Activated CD8-positive, alpha-beta memory T cell treated with anti-CD3 and anti-CD28 coated beads, Interleukin-2, amount 50 U/mL, for 4 hours (primary cell): ENCODE measurements at regions not wholly inside any gene's neighbourhood (a gene's known extent, or its start where the extent isn't known, plus 50 kb on each side); places are given as distances from the start of the nearest gene placed in this dataset.
"Not testable (repeated sequence)": the region's sequence is repeated elsewhere in the genome, so short reads cannot be mapped to it uniquely, and the experiment has no call there.

Experiments used
- DNase-seq: peaks from one replicate; pipeline ENCODE4 v3.0.0-alpha.2; 2020

DNA sequence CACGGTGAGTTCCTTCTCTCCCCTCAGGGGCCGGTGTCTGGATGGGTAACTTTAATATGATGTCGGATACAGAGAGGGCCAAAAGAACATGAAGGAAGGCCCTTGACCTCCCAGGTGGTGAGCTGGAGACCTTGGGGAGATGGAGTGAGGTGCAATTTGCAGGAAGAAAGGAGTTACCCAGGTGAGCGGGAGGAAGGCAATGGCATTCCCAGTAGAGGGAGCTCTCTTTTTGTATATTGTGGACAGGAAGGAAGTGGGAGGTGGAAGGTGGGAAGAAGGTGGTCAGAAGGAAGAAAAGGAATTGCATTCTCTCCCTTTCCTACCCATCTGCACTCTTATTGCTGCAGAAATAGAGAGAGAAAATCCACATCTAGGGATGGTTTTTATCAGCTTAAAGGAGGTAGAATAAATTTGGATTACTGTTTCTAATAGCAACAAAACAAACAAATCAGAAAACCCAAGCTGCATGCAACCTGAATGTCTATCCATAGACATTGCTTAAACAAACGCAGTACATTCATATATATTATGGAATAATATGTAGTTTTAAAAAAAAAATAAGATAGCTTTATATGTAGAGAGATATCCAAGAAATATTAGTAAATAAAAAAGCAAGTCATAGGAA is 169.0 kb upstream of the TSC22D2 start:
- no peak for DNase-seq

DNA sequence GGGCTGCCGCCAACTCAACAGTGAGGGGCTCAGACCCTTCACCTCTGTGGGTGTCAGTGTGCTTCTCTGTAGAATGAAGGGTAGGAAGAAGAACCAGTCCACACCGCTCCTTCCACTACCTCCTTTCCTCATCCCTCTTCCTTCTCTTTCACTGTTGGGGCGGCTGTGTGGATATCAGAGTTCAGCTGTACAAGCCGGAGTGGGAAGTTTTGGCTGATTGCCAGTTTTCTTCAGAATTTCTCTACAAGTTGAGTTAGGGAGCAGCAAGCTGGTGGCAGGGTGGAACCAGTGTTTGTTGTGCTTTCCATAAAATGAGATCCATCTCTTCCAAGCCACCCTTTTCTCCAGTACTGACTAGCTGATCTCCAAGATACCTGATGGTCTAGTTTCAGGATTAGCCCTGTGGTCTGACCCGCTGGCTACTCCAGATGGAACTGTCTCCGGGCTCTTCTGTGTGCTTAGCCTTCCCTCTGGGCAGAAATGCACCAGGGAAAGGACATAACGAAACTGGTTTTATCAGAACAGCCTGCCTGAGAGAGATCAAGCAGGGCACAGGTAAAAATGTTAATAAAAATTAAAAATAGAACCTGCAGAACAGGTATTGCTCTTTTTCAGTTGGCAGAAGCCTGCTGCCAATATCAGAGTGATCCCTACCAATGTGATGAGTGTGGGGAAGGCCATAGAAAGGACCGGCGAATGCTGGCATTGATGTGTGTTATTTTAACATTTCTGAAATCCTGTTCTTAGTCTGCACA is 169.9 kb upstream of the TSC22D2 start:
- no peak for DNase-seq

DNA sequence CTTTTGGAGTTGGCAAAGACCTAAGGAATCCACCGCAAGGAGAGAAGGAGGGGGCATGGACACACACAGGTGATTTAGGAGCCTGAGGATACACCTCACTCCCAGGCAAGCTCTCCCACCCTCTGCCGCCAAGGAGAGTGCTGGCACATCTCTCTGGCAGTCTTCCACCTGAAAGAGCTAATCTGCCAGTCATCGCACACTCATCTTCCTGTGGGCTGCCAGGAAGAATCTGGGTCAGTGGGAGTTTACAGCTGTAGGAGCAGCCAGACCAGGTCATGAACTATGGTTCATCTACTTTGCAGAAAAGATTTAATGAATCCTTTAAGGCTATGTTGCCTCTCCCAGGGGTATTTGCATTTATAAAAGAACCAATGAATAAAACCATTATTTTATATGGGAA is 170.6 kb upstream of the TSC22D2 start:
- no peak for DNase-seq

DNA sequence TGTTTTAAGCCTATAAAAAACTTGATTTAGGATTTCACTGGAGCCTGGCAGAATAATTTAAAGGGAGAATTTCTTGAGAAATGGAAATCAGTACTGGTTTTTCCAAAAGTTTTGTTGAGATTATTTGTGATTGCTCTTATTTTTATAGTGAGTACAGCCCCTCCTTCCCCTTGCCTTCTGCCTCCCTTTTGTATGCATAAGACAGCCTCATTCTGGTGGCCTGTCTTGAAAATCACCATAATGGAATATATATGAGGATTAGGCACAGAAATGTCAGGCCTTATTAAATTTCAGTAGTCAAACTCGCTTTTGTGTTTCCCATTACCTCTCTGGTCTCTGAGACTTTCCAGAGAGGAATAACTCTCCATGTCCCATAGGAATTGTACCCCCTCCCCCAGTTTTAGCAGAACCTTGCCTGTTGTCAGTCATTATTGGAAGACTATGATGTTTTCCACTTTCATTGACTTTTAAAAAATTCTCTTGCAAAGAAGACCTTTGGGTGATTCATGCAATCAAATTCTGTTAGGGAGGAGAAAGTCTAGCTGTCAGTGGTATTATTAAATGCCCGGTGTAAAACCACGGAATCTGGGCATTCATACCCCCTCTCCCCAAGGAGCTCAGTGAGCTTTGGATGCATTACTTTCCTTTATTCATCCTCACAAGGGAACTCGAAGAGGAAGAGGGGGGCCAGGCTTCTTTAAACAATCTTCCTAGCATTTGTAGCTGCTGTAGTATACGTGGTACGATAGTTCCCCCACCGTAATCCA is 171.6 kb upstream of the TSC22D2 start:
- no peak for DNase-seq

DNA sequence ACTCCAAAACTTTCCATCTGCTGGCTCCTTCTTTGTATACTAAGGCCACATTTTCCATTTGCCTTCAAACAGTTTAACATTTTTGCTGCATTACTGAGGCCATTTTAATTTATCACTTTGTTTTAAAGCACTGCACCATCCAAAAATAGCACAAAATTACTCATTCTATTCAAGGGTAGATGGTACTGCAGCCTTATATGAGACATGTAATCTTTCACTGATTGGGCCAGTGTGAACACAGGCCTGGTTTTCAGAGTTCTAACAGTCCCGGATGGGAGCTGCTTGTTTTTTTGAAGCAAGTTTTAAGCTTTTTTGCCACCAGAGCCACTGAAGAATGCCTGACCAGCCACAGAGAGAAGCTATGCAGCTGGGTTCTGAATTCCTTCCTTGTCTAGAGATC is 172.3 kb upstream of the TSC22D2 start:
- no peak for DNase-seq

DNA sequence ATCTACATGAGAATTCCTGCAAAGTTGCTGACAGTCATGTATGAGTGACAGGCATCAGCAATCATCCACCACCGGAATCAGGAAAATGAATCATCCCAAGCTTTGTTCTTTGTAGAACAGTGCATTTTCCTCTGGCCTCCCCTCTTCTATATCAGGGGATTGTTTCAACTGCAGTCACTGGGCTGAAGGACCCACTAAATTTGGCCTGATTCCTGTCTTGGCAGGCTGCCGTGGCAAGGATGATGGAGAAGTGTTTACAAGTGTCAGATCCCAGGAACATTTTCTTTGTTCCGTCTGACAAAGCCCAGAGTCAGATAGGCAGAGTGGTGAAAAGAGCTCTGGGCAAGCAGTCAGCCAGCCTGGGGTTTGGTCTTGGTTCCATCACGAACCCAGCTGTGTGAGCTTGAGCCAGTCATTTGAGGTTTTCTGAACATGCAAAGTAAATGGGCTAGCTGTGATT is 175.1 kb upstream of the TSC22D2 start:
- no peak for DNase-seq

DNA sequence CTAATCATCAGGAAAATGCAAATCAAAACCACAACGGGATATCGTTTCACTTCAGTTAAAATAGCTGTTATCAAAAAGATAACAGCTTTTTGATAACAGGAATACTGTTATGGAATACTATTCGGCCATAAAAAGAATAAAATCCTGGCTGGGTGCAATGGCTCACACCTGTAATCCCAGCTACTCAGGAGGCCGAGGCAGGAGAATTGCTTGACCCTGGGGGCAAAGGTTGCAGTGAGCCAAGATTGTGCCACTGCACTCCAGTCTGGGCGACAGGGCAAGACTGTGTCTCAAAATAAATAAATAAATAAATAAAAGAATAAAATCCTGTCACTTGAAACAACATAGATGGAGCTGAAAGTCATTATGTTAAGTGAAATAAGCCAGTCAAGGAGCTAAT is 178.1 kb upstream of the TSC22D2 start:
- DNase-seq: no peak

DNA sequence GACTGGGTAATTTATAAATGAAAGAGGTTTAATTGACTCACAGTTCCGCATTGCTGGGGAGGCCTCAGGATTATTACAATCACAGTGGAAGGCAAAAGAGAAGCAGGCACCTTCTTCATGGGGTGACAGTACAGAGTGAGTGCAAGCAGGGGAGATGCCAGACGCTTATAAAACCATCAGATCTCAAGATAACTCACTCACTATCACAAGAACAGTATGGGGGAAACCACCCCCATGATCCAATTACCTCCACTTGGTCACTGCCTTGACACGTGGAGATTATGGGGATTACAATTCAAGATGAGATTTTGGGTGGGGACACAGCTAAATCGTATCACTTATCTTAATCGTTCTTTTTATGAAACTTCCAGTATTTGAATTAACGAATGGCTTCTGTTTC is 179.5 kb upstream of the TSC22D2 start:
- not testable (repeated sequence) for DNase-seq

DNA sequence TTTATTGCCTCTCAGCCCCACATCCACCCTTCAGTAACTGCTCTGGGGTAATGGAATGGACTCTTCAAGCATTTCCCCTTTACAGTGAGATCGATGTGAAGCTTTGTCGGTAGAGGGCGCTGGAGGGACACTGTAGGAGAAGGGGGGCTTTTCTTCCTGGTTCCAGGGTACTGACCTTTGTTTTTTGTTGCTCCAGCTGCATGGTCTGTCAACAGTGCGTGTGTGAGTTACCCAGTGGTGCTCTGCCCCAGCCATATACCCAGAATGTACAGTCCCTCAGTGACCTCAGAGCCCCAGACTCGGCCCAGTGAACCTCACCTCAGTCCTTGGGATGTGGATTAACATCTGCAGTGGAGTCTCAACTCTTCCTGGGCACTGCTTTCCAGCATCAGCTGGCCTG is 180.3 kb upstream of the TSC22D2 start:
- DNase-seq: no peak

DNA sequence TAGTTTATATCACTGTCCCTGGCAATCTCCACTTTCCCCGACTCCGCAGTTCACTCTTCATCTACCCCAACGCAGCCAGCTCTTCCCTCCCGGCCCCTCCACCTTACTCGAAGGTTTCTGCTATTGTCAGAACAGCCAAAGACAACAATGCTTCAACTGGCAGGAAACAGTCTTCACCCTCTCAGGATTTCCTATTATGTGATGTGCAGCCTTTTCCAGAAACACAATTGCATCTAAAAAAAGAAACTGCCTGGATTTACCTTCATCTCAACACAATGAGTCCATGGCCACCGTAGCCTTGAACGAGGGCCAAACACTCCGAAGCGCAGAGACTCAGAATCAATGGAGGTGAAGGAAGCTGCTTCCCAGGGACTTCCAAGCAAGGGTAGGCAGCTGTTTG is 182.1 kb upstream of the TSC22D2 start:
- no peak for DNase-seq

DNA sequence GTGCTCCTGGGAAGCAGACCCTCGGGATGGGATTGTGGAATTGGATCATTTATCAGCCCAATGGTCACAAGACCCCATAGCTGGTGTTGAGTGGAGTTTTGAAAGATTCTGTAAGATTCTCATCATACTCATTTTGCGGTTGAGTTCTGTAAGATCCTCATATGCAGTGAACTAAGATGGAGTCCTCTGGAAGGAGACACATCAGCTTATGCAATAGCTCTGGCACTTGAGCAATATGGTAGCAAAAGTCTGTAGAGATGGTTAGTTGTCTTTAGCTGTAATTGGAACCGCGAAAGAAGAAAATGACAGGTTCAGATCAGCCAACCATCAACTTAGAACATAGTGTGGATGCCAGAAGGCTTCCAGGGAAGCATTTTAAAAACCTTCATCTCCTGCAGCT is 184.5 kb upstream of the TSC22D2 start:
- no peak for DNase-seq

DNA sequence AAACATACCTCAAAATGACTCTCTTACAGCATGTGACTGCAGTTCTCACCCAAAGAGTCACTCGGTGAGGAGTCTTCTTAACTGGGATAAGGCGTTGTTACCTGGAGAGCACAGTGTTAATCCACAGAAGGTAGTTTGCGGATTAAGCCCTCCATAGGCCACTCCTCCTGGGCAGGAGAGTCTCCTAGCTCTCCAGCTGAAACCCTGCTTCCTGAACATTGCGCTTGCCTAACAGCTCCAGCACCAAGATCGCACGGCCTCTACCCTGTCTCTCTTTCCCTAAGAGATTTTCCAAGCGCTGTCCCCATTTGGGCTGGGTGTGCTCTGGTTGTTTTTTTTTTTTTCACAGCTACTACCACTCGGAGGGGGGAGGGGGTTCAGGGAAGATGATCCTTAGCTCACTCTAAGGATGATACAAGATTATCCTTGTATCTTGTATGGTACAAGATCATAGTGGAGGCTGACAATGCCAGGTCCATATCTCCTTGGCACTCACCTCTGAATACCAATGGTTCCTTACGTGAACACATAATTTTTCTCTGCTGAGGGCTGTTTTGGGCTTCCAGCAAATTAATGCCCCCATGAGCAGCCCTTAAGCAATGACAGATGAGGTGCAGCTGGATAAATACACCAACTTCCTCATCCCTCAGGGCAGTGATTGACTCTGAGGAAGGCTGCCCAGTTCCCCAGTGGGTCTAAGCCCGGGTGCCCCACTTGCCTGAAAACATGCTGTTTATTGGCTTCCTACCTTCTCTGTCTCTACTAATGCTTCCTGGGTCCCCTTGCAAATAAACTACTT is 185.2 kb upstream of the TSC22D2 start:
- DNase-seq: no peak

DNA sequence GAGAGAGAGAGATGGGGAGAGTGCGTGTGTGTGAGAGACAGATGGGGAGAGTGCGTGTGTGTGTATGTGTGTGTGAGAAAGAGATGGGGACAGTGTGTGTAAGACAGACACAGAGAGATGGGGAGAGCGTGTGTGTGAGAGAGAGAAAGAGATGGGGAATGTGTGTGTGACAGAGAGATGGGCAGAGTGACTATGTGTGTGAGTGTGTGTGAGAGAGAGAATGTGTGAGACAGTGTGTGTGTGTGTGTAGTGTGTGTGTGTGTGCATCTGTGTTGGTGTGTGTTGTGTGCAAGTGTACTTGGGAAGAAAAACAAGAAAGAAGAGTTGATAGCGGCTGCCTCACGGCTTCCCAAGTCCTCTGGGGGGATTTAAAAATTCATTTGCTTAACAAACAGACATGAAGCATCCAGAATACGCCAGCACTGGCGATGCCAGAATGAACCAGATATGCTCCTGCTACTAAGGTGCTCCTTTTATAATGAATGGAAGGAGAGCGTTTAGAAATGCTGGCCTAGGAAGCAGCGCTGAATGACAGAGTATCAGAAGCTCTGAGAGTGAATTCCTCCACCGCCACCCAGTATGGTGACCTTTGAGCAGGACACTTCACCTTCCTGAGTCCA is 186.1 kb upstream of the TSC22D2 start:
- DNase-seq: no peak

DNA sequence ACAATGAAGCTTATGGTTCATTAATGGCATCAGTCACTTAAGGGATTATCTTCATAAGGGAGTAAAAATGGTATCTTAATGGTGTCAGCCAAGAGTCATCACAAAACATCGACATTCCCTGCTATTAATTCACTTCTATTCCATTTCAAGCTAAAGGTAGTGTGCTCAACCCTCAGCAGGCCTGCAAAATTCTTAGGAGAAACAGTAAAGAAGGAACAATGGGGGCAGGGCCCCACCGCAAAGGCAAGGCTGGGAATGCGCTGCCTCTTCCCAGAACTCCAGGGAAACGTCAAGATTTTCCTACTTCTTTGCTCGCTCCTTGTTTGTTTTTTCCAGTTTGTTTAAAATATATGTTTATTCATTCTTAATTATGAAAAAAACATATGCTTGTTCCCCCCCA is 187.3 kb upstream of the TSC22D2 start:
- no peak for DNase-seq

DNA sequence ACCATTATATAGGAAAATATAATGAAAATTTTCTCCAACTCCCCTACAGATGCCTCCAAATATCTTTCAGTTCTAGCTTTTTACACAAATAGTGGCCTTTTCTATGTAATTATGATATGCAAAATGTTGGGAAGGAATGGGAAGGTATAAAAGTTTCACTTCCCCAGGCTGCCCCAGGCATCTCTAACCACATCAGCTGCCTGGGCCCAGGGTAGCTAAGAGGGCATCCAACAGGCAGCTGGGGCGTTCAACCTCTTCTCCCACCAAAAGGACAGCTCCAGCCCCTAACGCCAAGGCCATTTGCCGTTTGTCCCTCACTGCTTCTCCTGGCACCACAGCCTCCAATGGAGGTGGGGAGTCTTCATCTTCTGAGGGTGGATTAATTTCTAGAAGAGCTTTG is 188.1 kb upstream of the TSC22D2 start:
- DNase-seq: no peak

DNA sequence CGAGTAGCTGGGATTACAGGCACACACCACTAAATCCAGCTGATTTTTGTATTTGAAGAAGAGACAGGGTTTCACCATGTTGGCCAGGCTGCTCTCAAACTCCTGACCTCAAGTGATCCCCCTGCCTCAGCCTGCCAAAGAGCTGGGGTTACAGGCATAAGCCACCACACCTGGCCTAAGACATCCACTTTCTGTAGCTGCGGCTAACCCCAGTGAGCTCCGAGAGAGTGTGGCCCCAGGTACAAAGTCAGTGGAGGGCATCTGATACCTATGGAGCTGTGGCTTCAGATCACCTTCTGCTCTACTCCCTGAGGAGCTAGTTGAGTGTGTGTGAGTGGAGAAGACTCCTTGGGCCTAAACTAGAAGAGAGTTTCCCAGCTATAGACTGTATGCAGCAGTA is 189.3 kb upstream of the TSC22D2 start:
- no peak for DNase-seq

DNA sequence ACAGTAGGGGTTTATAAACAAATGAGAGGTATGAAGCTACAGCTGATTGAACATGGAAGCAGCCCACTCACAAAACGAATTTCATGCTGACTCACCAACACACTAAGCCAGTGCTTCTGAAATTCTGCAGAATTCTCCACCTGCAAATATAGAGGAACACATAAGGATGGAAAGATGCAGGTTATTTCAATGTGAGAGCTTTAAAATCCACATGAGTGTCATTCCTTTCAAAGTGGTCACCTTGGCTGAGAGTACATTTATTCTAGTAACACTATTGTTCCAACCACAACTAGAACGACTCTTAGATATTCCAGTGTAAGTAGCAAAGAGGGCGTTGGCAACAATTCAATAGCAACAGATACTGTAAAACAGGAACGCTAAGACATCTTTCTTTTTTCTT is 189.9 kb upstream of the TSC22D2 start:
- no peak for DNase-seq

DNA sequence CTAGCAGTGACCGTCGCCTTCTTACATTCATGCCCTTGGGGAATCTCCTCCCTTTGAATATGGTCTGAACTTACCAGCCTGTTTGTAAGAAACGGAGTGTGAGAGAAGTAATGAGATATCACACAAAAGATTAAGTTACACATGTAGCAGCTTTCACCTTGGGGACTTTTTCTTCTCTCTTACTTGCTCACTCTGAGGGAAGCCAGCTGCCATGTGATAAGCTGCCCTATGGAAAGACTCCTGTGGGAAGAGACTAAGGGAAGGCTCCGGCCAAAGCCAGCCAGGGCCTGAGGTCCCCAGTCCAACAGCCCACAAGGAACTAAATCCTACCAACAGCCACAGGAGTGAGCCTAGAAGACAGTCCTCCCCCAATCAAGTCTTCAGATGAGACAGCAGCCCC is 190.4 kb upstream of the TSC22D2 start:
- no peak for DNase-seq

DNA sequence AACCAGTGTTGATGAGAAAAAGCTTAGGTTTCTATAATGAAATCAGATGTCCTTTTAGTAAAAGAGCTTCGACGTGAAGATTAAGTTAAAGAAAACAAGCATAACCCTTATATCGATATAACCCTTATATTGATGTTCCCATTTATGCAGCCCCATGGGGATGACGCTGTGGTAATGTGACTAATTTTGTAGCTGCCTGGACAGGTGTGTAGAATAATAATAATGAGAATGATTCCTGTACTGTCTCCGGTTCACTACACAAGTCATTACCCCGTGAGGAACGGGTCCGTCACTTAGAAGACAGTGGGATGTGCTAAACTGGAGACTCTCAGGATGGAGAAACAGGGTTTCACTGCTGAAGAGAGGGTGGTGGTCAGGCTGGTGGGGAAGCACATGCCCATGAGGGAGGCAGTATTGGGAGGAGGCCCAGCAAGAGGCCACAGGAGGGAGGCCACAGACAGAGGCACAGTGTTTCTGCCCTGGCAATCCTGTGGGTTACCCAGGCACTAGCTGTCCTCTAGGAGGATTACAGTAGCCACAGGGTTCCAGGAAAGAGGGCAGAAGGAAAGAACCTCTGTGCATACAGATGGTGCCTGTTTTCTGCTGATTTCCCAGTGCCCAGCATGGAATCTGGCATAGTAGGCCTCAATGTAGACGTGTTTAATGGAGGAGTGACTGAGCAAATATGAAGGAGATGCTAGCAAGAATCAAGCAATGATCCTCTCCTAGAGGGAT is 191.1 kb upstream of the TSC22D2 start:
- no peak for DNase-seq

DNA sequence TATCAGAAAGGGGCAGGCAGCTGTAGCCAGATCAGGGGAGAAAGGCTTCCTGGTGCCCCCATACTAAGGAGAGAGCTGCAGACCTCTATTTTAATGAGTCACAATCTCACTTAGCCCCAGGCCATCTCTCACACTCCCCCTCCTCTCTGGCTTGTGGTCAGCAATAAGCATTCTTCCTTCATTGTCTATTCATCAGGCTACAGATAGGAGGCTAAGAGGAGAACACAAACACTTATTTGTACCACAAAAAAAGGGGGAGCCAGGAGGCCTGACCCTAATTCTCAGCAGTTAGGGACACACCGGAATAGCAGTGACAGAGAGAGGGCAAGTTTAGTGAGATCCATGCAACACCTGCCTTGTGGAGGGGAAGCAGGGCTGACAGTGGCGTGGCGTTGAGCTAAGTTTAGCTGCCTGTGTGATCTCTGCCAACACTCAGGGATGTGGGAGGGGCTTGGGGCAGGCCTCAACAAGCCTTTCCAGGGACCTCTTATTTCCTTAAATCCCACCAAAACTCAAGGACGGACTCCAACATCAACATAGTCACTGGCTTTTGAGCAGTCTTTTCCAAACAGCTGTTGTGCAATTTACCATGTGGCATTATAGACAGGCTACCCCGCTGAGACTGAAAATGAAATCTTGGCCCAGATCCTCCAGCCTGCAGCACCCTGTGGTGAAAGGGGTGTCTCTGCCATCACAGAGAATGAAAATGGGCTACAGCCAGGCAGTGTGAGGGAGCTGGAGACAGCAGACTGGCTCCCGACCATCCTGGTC is 191.9 kb upstream of the TSC22D2 start:
- no peak for DNase-seq

DNA sequence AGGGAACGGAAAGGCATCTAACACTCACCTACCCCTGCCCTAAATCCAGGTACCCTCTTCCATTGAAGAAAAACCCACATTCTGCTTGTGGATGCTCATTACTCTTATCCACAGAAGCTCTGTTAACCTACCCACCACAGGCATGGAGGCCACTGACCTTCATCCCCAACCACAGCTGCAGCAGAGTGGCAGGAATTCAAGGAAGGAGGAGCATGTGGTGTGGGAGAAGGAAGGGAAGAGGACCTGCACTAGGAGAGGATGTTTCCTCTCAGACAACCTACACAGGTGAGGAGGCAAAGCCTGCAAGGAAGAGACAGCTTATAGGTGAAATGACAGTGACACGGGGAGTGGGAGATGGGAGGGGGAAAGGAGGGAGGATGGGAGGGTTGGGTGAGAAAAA is 192.5 kb upstream of the TSC22D2 start:
- DNase-seq: no peak
